K562 (cell line): ENCODE measurements at regions not wholly inside any gene's neighbourhood (a gene's known extent, or its start where the extent isn't known, plus 50 kb on each side); places are given as distances from the start of the nearest gene placed in this dataset.

Experiments
- ATAC-seq: fragments of 200-7000 bp; cut with Tn5 transposase; 3 replicates; pipeline ENCODE4 v1.9.1; 2020; ENCODE audit warnings: moderate library complexity
- BruUV-seq: library from RNA; stranded (reverse); fragments of 400-500 nt; replicated peaks from 2 replicates; lab custom pipeline; 2021; lab: Mats Ljungman, UMichigan
- CTCF ChIA-PET: fragments of 300-600 bp; formaldehyde crosslinking; extraction: SDS; loops from one replicate; lab custom pipeline; 2021; ENCODE audit warnings: low intra/inter-chr PET ratio; lab: Yijun Ruan, JAX
- POLR2A ChIA-PET: fragments of 300-600, 350-650 bp; sonication (Branson Sonifier 250); formaldehyde crosslinking; extraction: SDS; loops from one replicate; lab custom pipeline; 2021; ENCODE audit warnings: antibody characterized with exemption, inconsistent platforms; lab: Yijun Ruan, JAX
- DNase-seq, 4 experiments: peaks; one replicate each; pipeline versions ENCODE4 v3.0.0 to v3.0.0-alpha.2; 2011 to 2018; ENCODE audit warnings: low spot score in 3 of 4, mixed read lengths in 3 of 4; ENCODE audit errors: extremely low read depth in 1 of 4
- FAIRE-seq: peaks from 2 replicates; lab custom pipeline; 2011; peaks lifted over from hg19 to GRCh38; lab: Jason Lieb, UNC
- H2AFZ ChIP-seq: 2 replicates; pipeline ENCODE4 v1.6.0; 2011; ENCODE audit warnings: low read depth, low read length, control low read depth, inconsistent platforms
- H3K27ac ChIP-seq: fragments of 200-600 bp; 3 replicates; pipeline ENCODE4 v1.8.0; 2011; ENCODE audit warnings: low read depth, mild to moderate bottlenecking, control low read depth, inconsistent platforms, low read length, moderate library complexity, mixed read lengths; ENCODE audit errors: extremely low read depth
- H3K27me3 ChIP-seq, 2 experiments: fragments of 300-600 bp in 1 of 2; 2 replicates in 1 of 2; 3 replicates in 1 of 2; pipeline versions ENCODE4 v1.6.0 to v1.8.0; 2011; ENCODE audit warnings: inconsistent platforms in 2 of 2, low read length in 2 of 2, mild to moderate bottlenecking in 1 of 2, mixed read lengths in 1 of 2, moderate library complexity in 1 of 2; ENCODE audit not compliant: control insufficient read depth in 2 of 2, insufficient read depth in 2 of 2
- H3K36me3 ChIP-seq: fragments of 300-600 bp; 3 replicates; pipeline ENCODE4 v1.8.0; 2011; ENCODE audit warnings: mild to moderate bottlenecking, low read length, inconsistent platforms; ENCODE audit not compliant: control insufficient read depth, insufficient read depth
- H3K4me1 ChIP-seq, 2 experiments: fragments of 200-600 bp in 1 of 2; replicated peaks in 1 of 2; 2 replicates in 1 of 2; 3 replicates in 1 of 2; pipeline versions ENCODE4 v1.5.1 to v1.8.0; 2011; ENCODE audit warnings: inconsistent platforms in 2 of 2, low read length in 2 of 2, mild to moderate bottlenecking in 1 of 2, mixed read lengths in 1 of 2, moderate library complexity in 1 of 2; ENCODE audit not compliant: control insufficient read depth in 2 of 2, insufficient read depth in 2 of 2
- H3K4me2 ChIP-seq: 2 replicates; pipeline ENCODE4 v1.6.1; 2011; ENCODE audit warnings: low read length, control low read depth, inconsistent platforms, mixed read lengths; ENCODE audit not compliant: insufficient read depth
- H3K4me3 ChIP-seq: fragments of 200-600 bp; sonication (generic), shearing (Covaris generic); 2 replicates; pipeline ENCODE4 v1.5.1; 2016; ENCODE audit warnings: control low read depth, inconsistent platforms
- H3K79me2 ChIP-seq: fragments of 200-600 bp; 3 replicates; pipeline ENCODE4 v1.8.0; 2011; ENCODE audit warnings: low read length, inconsistent platforms; ENCODE audit not compliant: control insufficient read depth, insufficient read depth
- H3K9ac ChIP-seq, 2 experiments: 2 replicates each; pipeline versions ENCODE4 v1.6.0 to v1.6.1; 2011; ENCODE audit warnings: low read depth in 2 of 2, low read length in 2 of 2, control low read depth in 1 of 2, inconsistent platforms in 1 of 2, mild to moderate bottlenecking in 1 of 2, mixed read lengths in 1 of 2; ENCODE audit not compliant: insufficient read depth in 1 of 2
- H3K9me1 ChIP-seq: one replicate; pipeline ENCODE4 v1.6.0; 2011; ENCODE audit warnings: inconsistent platforms, mild to moderate bottlenecking, low read length, moderate library complexity; ENCODE audit not compliant: control insufficient read depth, insufficient read depth
- H3K9me3 ChIP-seq: replicated peaks from 2 replicates; pipeline ENCODE4 v1.5.1; 2011; ENCODE audit warnings: low read depth, low read length, inconsistent platforms; ENCODE audit not compliant: control insufficient read depth, insufficient read depth
- H4K20me1 ChIP-seq: replicated peaks from 2 replicates; pipeline ENCODE4 v1.6.1; 2011; ENCODE audit warnings: low read length, inconsistent platforms, mixed read lengths; ENCODE audit not compliant: control insufficient read depth, insufficient read depth
- ARHGAP35 ChIP-seq: fragments of 450-650 bp; IDR thresholded peaks from 2 replicates; pipeline ENCODE4 v1.6.1; 2018; ENCODE audit not compliant: partially characterized antibody
- ELF2 ChIP-seq: fragments of 250-450 bp; sonication (Bioruptor Pico); IDR thresholded peaks from 2 replicates; pipeline ENCODE4 v1.5.0; 2021; ENCODE audit warnings: mild to moderate bottlenecking
- EWSR1 ChIP-seq: fragments of 450-650 bp; IDR thresholded peaks from 2 replicates; pipeline ENCODE4 v1.6.1; 2018; ENCODE audit warnings: borderline replicate concordance, mild to moderate bottlenecking, low read depth, moderate library complexity; ENCODE audit not compliant: partially characterized antibody
- FOXK1 ChIP-seq: sonication (generic); formaldehyde crosslinking; IDR thresholded peaks from 2 replicates; pipeline ENCODE4 v1.8.0; 2022; ENCODE audit warnings: missing genetic modification reagents, mild to moderate bottlenecking, borderline replicate concordance
- FOXM1 ChIP-seq, 2 experiments: fragments of 450-650 bp in 1 of 2; sonication (generic) in 1 of 2; formaldehyde crosslinking in 1 of 2; IDR thresholded peaks; 2 replicates each; pipeline versions ENCODE4 v1.6.1 to v1.9.0; 2017 to 2022; ENCODE audit warnings: low read depth in 2 of 2, mild to moderate bottlenecking in 2 of 2, missing genetic modification reagents in 1 of 2, moderate library complexity in 1 of 2
- HDAC3 ChIP-seq: fragments of 450-650 bp; IDR thresholded peaks from 2 replicates; pipeline ENCODE4 v1.6.1; 2018; ENCODE audit warnings: borderline replicate concordance, mild to moderate bottlenecking, moderate library complexity; ENCODE audit not compliant: partially characterized antibody
- ILF3 ChIP-seq: fragments of 450-650 bp; IDR thresholded peaks from 2 replicates; pipeline ENCODE4 v1.6.1; 2018; ENCODE audit warnings: antibody characterized with exemption, mild to moderate bottlenecking, moderate library complexity, borderline replicate concordance
- KDM1A ChIP-seq, 2 experiments: fragments of 450-650 bp; IDR thresholded peaks; 2 replicates each; pipeline ENCODE4 v1.6.1; 2016; ENCODE audit warnings: mild to moderate bottlenecking in 2 of 2
- KLF1 ChIP-seq: fragments of 450-650 bp; IDR thresholded peaks from 2 replicates; pipeline ENCODE4 v1.6.1; 2016; ENCODE audit warnings: missing genetic modification characterization, missing compliant biosample characterization
- LARP7 ChIP-seq: fragments of 450-650 bp; IDR thresholded peaks from 2 replicates; pipeline ENCODE4 v1.6.1; 2016
- MAFG ChIP-seq: fragments of 450-650 bp; conservative IDR thresholded peaks from 2 replicates; pipeline ENCODE4 v1.6.1; 2016; ENCODE audit warnings: missing genetic modification characterization, missing compliant biosample characterization
- NFATC3 ChIP-seq: fragments of 450-650 bp; IDR thresholded peaks from 2 replicates; pipeline ENCODE4 v1.6.1; 2017; ENCODE audit warnings: mild to moderate bottlenecking
- RBBP5 ChIP-seq: fragments of 200-600 bp; sonication (generic); IDR thresholded peaks from 2 replicates; pipeline ENCODE4 v1.6.1; 2012; ENCODE audit warnings: borderline replicate concordance, mild to moderate bottlenecking, low read length, control low read depth, inconsistent platforms; ENCODE audit not compliant: insufficient read depth, poor library complexity, severe bottlenecking
- RBM34 ChIP-seq: fragments of 200-400 bp; formaldehyde crosslinking; IDR thresholded peaks from 2 replicates; pipeline ENCODE4 v1.6.1; 2018; ENCODE audit warnings: low read length, borderline replicate concordance; ENCODE audit not compliant: insufficient read depth
- XRCC5 ChIP-seq: fragments of 200-400 bp; formaldehyde crosslinking; IDR thresholded peaks from 2 replicates; pipeline ENCODE4 v1.6.1; 2017; ENCODE audit warnings: low read depth, mild to moderate bottlenecking, low read length
- ZBTB8A ChIP-seq: fragments of 450-650 bp; IDR thresholded peaks from 2 replicates; pipeline ENCODE4 v1.6.1; 2018; ENCODE audit warnings: mild to moderate bottlenecking, moderate library complexity; ENCODE audit not compliant: partially characterized antibody
- ZNF134 ChIP-seq: fragments of 250-450 bp; sonication (Bioruptor Pico); conservative IDR thresholded peaks from 2 replicates; pipeline ENCODE4 v1.4.0; 2020
- ZNF551 ChIP-seq: fragments of 250-450 bp; sonication (Bioruptor Pico); IDR thresholded peaks from 2 replicates; pipeline ENCODE4 v1.5.0; 2021; ENCODE audit warnings: mild to moderate bottlenecking, moderate library complexity
- ZNF766 ChIP-seq: fragments of 200-800 bp; sonication (Bioruptor generic); conservative IDR thresholded peaks from 2 replicates; pipeline ENCODE4 v1.6.1; 2016; ENCODE audit warnings: missing genetic modification characterization, missing compliant biosample characterization
- WGBS: fragments of 100-300 bp; shearing (Covaris generic); methylation state at CpG from one replicate; pipeline ENCODE4 v1.1.6; 2016; ENCODE audit warnings: low coverage, mixed read lengths; ENCODE audit not compliant: insufficient coverage; ENCODE audit errors: missing lambda C conversion rate; 5-methylcytosine and 5-hydroxymethylcytosine counted together
- in situ Hi-C: fragments of 300-500 bp; cut with MboI; formaldehyde crosslinking; loops from 4 replicates; pipeline ENCODE4 v1.15.0; 2018; ENCODE audit warnings: inconsistent platforms, mixed read lengths
- intact Hi-C: fragments of 100-400 bp; cut with micrococcal nuclease; formaldehyde crosslinking; loops from 2 replicates; pipeline ENCODE4 v1.14.2; 2022
- TF ChIP-seq, protein P1 (sequence below): fragments of 450-650 bp; formaldehyde crosslinking; conservative IDR thresholded peaks from 2 replicates; pipeline ENCODE4 v1.4.0; 2022; ENCODE audit warnings: mild to moderate bottlenecking, missing genetic modification characterization

DNA sequence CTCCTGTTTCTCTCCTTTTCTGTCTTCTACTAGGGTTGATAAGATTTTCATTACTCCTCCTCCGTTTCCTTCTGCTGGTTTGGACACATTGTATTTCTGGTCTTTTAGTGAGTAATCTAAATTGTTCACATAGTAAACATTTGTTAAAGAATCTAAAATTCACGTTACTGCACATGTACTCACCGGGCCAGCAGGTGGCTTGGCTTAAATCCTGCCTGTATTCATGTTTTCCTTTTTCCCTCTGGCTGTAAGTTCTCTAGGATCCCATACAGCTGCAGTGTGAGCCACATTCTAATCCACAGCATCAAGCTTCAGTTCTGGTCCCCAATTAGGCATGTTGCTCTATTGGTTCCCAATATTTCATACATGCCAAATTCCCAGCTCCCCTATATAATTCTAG is 958.3 kb downstream of the ADGRL2 start:
- CTCF ChIA-PET = no interaction called here
- BruUV-seq = no TSS peak
- intact Hi-C loops = no loop called here

More for the DNA sequence above, 958.3 kb downstream of the ADGRL2 start:
- no peak overlapping the region for H3K9ac ChIP-seq
- no peaks in the 10 kb centered on the region for H3K9me1 ChIP-seq
- H3K9me3 ChIP-seq = no peaks in the 10 kb centered on the region; the same call in 1 of the 2 replicates
- 3% methylated on average over 3 of the region's 3 CpGs for WGBS
- no peaks in the 10 kb centered on the region for H3K36me3 ChIP-seq
- TF ChIP-seq ZNF766 (CRISPR knock-in tag) (no peak), FOXK1 (CRISPR knock-in tag) (no peak), RBM34 (no peak), HDAC3 (no peak), KLF1 (tag) (no peak), ZBTB8A (no peak), KDM1A (IDR thresholded peaks at IDR 0.05) (no peak), RBBP5 (no peak), MAFG (tag) (no peak), LARP7 (no peak), FOXM1 (IDR thresholded peaks at IDR 0.05; ENCODE audit: low read depth) (no peak), FOXM1 (CRISPR knock-in tag; IDR thresholded peaks at IDR 0.05; ENCODE audit: low read depth) (no peak), ZNF134 (CRISPR knock-in tag) (no peak), XRCC5 (no peak), EWSR1 (no peak), ILF3 (no peak), NFATC3 (no peak), ARHGAP35 (no peak), ZNF551 (CRISPR knock-in tag) (no peak), ELF2 (CRISPR knock-in tag) (no peak)
- TF ChIP-seq, protein P1, sequence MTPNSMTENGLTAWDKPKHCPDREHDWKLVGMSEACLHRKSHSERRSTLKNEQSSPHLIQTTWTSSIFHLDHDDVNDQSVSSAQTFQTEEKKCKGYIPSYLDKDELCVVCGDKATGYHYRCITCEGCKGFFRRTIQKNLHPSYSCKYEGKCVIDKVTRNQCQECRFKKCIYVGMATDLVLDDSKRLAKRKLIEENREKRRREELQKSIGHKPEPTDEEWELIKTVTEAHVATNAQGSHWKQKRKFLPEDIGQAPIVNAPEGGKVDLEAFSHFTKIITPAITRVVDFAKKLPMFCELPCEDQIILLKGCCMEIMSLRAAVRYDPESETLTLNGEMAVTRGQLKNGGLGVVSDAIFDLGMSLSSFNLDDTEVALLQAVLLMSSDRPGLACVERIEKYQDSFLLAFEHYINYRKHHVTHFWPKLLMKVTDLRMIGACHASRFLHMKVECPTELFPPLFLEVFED = no peak
- TF ChIP-seq, all 486 proteins: peak for 0
- in situ Hi-C loops = no loop called here
- H3K4me1 ChIP-seq = no peaks in the 10 kb centered on the region
- H3K4me3 ChIP-seq = no peak overlapping the region
- ATAC-seq (no peak), DNase-seq (no peak), FAIRE-seq (no peak)
- POLR2A ChIA-PET = no interaction called here
- H3K4me2 ChIP-seq = no peak overlapping the region
- H2AFZ ChIP-seq = no peak overlapping the region
- H3K27ac ChIP-seq = no peak overlapping the region
- no peaks in the 10 kb centered on the region for H3K27me3 ChIP-seq
- no peaks in the 10 kb centered on the region for H3K79me2 ChIP-seq
- H4K20me1 ChIP-seq = no peaks in the 10 kb centered on the region
